Spleen (tissue), 7 donors: ENCODE measurements at regions not wholly inside any gene's neighbourhood (a gene's known extent, or its start where the extent isn't known, plus 50 kb on each side); places are given as distances from the start of the nearest gene placed in this dataset.

Experiments
- CTCF ChIP-seq, 11 experiments: fragments of 200-600 bp in 7 of 11; fragments of 450-650 bp in 4 of 11; sonication (generic) in 4 of 11; IDR thresholded peaks in 8 of 11; conservative IDR thresholded peaks in 3 of 11; 1 replicate in 7 of 11; 2 replicates in 4 of 11; pipeline versions ENCODE4 v1.4.0 to v1.8.0; 2016 to 2021; ENCODE audit warnings: antibody characterized with exemption in 11 of 11, inconsistent platforms in 4 of 11, mild to moderate bottlenecking in 1 of 11
- POLR2A ChIP-seq, 3 donors: fragments of 450-650 bp; IDR thresholded peaks; one replicate each; pipeline ENCODE4 v1.5.1; 2017; ENCODE audit warnings: antibody characterized with exemption in 3 of 3, mild to moderate bottlenecking in 1 of 3
- POLR2AphosphoS5 ChIP-seq, 3 donors: sonication (generic); formaldehyde crosslinking; IDR thresholded peaks; one replicate each; pipeline ENCODE4 v1.5.1; 2017; ENCODE audit warnings: antibody characterized with exemption in 3 of 3
- donor health status: DM: no; HTN: no; CAD: no; lungs with moderate emphysema.
- donor health status: DM: no; HTN: no; CAD: no.
- donor health status: DM: no; HTN: no; CAD: no.

- TF ChIP-seq CTCF (IDR thresholded peaks at IDR 0.05 in 8 of 11, conservative IDR thresholded peaks at IDR 0.05 in 3 of 11) = no peak
- no peak for TF ChIP-seq POLR2AphosphoS5 (IDR thresholded peaks at IDR 0.05)
- TF ChIP-seq POLR2A (IDR thresholded peaks at IDR 0.05) = no peak
Observed at GRCh38 chr13:73937441-73937840, 196.8 kb downstream of the KLF12 start.
